ENCODE measurements at regions not wholly inside any gene's neighbourhood (a gene's known extent, or its start where the extent isn't known, plus 50 kb on each side); places are given as distances from the start of the nearest gene placed in this dataset.

DNA sequence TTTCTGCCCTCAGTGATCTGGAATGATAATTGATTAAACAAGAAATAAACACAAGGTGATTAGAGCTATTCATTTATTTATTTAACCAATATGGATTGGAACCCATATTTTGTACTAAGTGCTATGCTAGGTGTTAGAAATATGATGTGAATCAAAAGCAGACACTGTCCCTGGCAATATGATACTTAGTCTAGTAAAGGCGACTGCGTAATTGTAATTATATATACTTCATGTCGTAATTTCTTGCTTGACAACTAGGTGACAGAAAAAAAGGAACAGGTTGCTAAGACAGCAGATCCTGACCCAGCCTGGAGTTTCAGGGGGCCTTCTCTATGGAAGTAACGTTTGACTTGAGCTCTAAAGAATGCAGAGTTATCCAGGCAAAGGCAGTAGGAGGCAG, 236.5 kb upstream of the F9 start:
- DNase-seq (ENCODE audit: low read depth) = no peak

DNA sequence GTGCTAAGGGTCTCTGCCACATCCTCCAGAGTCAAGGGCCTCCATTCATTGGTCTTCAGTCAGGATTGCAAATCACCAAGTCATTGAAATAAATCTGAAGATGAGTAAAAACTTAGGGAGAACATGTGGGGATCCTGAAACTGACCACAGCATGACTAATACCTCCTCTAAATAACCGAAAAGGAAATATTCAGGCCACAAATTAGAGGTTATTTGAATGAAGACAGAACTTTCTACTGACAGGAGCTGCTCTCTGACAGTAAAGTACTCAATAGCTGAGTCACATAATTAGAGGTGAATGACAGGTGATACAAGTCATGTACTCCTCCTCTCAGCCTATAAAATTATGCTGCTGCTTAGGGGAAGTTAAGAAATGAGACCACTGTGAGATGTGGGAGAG, 240.2 kb upstream of the F9 start:
- peak; percentile 53 for DNase-seq (ENCODE audit: low read depth)

DNA sequence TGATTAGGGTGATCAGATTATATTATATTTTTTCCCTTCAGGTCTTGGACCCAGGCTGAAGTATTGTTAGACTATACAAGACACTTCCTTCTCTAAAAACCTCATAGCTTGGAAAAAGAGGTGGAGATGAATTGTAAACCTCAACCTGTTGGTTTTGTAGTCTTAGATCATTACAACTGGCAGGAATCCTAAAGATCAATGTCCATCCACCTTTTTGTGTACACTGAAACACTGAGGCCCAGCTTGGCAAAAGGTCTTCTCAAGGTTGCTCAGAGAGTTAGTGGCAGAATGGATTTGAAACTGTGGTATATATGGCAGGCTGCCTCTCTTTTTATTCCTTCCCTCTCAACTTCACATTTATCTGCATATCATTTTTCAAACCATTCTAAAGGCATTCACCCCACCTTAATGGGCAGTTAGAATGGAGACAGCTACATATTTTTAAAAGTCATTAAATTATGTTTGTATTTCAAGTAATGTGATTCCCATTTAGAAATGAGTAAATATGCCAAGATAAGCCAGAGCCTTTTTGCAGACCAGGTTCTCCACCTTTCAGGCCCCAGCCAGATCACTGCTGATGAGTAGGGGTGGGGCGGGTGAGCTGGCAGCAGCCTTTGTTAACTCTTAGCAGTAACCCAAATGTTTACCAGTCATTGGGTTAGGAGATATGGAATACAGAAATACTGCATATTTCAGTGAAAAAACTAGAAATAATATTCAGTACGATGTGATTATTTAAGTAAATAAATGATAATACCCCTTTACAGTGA, 243.2 kb upstream of the F9 start:
- DNase-seq (ENCODE audit: low read depth) = no peak

DNA sequence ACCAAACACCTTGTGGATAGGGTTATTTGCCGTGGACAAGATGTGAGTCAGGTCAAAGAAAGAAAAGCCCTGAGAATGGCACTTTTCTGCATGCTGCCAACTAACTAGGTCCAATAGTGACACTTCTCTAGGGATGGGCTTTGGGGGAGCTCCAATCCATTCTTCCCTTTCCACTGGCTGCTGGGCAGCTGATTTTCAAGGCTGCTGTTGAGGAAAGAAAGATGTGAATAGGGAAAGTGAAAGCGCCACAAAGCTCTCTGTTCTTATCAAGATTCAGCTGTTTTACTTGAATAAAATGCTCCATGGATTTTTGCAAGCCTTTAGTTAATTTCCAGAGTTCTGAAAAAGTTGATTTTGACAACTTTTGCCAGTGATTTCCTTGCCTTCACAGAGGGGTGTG, 244.2 kb upstream of the F9 start:
- no peak for DNase-seq (ENCODE audit: low read depth)

DNA sequence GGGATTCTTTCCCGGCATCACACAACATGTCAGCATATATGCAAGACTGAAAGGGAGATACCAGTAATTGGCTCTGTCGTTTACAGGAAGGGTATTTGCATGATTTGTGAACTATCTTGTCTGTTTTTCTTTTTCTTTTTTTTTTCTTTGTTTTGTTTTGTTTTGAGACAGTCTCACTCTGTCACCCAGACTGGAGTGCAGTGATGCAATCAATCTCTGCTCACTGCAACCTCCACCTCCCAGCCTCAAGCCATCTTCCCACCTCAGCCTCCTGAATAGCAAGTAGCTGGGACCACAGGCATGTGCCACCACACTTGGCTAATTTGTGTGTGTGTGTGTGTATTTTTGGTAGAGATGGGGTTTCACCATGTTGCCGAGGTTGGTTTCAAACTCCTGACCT, 262.7 kb upstream of the F9 start:
- DNase-seq (ENCODE audit: low read depth) = no peak

DNA sequence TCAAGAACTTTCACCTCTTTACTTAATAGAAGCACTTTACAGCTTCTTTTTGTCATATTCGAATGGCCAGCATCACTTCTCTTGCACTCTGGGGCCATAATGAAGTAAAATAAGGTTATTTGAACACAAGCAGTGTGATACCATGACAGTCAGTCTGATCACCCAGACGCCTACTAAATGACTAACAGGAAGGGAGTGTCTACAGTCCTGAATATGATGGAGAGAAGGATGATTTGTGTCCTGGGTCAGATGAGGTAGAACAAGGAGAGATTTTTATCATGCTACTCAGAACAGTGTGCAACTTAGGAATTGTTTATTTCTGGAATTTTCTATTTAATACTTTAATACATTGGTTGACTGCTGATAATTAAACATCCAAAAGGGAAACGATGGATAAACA, 284.2 kb upstream of the F9 start:
- no peak for DNase-seq (ENCODE audit: low read depth)

DNA sequence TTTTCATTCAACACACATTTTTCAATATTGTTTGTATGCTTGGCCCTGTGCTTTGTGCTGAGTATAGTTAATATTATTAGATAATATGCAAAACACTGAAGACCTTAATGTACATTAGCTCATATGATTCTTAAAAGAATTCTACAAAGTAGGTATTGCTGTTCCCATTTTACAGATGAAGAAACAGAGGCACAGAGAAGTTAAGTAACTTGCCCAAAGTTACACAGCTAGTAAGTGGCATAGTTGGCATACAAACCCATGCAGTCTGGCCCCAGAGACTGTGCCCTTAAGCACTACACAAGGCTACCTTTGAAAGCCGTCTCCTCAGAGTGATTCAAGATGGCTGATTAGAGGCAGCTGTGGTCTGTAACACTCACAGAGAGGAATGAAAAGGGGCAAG, 293.4 kb upstream of the F9 start:
- DNase-seq (ENCODE audit: low read depth) = no peak

DNA sequence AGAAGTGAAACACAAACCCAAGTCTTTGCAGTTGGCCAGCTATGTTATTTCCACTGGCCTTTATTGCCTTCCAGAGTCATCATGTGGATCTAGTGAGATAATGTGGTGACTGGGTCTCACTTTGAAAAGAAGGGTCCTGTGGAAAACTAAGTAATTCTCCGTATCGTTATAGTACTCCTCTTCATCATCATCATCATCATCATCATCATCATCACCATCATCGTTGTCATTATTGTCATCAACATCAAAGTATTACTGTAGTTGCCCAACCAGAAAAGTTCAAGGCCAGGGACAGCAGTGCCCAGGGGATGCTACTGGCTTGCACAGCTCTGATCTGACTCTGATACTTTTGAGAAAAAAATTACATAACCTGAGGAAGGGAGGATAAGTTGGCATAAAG, 295.6 kb upstream of the F9 start:
- no peak for DNase-seq (ENCODE audit: low read depth)

DNA sequence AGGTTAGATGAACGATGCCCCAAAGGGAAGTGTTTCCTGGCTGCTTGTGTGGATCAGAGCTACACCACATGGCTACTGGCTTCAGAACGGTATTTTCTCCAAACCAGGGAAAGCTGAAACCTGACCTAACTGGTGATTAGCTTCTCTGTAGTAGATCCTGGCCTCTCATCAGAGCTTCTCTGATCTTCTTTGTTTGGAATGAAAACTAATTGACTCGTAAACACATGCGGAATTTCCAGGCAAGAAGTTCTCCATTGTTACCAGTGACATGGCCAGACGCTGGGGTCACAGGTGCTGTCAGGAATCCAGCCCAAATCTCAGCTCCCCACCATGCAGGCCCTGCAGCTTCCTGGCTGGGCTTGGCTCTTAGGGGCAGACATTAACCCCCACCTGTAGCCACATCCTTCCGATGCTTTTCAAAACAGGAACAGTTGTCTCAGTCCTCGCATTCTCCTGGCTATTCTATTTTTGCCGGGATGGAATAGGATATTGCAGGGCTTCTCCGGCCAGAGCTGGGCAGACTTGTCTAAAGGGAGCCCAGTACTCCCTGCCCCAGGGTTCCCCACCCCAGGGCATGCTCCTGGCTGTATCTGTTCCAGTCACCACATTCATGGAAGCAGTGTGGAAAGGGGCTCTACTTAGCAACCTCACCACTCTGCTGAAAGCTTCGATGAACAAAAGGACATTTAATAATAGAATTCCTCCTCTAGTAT, 305.4 kb upstream of the F9 start:
- DNase-seq (ENCODE audit: low read depth) = no peak

DNA sequence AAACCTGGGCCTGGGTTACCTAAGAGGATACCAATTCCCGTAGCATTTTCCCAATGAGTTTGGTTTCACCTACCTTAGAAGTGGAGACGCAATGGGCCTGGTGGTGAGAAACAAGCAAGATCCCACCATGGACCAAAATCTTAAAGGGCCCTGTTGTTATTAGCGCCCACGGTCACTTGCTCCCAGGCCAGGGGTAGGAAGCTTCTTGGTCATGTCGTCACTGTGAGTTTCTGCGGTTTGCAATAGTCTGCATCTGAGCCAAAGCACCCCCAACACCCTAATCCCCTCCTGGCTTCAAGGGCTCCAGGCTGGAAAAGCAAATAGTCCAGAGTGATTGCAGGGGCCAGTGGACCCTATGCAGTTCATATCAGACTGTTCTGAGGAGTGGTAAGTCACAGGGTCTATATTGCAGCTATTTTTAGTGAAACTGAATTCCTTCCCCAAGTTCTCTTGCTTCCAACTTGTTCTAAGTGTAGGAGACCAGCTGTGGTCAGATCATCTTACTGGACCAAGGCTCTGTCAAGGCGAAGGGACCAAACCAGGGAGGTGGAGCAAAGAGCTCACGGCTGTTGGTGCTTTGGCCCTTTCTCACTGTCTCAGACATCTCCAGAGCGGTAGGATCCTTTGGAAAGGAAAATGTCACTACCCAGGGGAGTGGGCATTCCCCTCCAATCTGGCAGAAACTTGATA, 307.9 kb upstream of the F9 start:
- no peak for DNase-seq (ENCODE audit: low read depth)

DNA sequence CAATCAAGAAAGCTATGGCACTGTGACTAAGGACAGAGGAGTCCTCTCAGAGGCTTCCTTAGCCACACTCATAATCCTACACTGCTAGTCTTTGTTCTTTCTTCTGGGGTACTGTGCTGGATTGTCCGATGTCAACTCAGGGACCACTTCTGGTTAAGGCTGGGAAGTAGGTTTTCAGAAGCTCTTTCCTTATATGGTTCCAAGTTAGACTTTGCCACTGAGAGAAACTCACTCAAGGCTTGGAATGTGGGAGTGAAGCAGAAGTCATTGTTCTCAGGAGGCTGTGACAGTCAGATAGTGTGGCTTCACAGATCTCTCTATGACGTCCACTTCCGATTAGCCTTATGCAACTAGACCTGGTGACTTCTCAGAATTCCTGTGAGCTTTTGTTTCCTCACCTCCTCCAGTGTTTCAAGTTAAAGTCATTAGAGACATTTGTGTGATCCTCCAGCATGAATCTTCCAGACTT, 317.3 kb upstream of the F9 start:
- DNase-seq (ENCODE audit: low read depth) = no peak

DNA sequence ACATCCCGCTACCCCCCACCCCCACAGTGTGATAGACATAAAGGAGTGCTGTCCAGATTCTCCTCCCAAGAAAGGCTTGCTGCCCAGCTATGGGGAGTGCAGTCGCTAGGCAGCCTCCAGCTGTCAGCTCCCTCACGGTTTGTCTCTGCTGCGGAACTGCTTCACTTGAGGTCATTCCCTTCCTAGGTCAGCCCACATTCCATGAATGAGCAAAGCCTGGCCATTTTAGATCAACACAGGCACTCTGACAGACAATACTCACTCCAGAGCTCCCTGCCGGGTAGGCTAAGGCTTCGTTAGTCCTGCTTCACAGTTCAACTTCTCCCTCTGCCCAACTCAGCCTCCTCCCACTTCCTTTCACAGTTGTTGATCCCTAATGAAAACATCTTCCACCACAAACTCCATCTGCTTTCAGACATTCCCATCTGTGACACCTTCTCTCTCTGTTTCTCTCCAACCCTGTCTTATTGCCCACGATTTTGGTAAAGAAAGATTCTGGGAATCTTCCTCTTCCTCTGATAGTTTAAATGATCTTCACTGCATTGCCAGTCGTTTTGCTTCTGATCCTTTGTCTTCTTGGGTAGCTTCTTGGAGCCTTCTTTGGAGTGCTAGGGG, 318.9 kb upstream of the F9 start:
- no peak for DNase-seq (ENCODE audit: low read depth)

DNA sequence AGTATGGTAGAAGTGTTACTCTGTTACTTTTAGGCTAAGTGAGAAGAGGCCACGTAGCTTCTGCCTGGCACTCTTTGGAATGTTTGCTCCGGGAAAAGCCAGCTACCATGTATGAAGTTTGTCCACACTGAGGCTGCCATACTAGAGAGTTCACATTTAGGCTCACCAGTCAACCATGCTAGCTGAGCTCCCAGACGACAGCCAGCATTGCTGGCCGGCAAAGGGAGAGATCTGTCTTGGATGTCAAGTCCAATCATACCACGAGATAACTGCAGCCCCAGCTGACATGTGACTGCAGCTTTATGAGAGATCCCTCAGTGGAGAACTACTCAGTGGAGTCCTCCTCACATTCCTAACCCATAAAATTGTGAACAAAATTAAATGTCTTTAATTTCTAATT, 321.2 kb upstream of the F9 start:
- DNase-seq (ENCODE audit: low read depth) = no peak

DNA sequence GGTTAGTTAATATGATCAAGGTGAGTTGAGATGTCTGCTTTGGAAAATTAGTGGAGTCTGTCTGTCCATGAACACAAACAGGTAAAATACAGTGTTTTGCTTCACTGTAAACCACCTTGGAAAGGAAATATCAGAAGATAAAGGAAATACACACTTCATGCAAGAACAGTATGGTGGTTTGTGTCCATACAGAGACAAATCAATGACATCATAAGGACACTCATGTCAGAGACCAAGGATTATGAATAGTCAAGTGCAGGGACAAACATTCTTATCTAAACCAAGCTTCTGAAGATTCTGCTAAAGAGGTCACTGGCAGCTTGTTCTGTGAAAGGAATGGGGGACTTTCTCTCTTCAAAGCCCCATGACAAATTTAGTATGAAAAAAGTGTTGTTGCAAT, 322.9 kb upstream of the F9 start:
- no peak for DNase-seq (ENCODE audit: low read depth)

DNA sequence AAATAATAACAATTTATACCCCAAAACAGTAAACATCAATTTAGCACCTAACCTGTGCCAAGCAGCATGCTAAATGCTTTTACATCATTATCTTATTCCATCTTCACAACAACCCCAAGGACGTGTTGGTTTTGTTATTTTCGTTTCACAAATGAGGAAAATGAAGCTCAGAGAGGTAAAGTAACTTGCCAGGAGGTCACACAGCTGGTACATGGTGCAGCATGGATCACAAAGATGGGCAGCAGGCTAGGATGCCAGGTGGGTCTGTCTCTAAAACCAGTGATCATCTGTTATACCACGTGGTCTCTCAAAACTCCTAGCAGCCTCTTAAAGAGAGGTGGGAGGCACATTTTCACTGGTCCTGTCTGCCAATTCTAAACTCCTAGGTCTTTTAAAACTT, 323.6 kb upstream of the F9 start:
- DNase-seq (ENCODE audit: low read depth) = no peak

DNA sequence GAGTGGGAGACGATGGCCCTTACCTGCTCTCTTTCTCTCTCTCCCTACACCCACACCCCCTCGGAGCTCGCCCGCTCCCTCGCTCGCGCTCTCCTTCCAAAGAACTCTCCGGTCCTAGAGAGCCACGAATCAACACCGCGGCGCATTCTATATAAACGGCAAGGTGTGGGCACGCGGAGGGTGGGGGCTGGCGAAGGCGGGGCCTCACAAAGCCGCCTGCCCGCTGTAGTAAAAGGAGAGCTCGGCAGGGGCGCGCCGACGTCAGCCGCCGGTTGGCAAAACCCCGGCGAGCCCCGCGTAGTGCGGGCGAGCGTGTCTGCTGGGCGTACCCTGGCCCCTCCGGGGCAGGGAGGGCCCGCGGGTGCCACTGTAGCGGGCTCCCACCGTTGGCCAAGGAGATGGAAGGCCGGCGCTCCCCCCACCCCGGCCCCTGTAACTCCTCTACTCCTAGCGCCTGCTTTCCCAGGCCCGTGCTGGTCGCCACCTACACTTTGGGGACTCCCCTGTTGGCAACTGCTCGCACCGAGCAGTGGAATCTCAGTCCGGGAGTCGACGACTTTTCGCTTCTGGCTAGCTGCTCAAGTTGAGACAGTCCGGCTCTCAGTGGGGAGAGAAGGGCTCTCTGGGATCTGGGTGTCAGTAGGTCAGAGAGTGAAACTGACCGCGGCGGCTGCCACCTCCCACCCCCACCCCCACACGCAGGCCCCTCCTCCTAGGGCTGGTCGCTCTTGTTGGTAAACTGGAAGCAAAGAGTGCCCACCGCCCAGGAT, 325.5 kb upstream of the F9 start:
- DNase-seq (ENCODE audit: low read depth) = no peak

DNA sequence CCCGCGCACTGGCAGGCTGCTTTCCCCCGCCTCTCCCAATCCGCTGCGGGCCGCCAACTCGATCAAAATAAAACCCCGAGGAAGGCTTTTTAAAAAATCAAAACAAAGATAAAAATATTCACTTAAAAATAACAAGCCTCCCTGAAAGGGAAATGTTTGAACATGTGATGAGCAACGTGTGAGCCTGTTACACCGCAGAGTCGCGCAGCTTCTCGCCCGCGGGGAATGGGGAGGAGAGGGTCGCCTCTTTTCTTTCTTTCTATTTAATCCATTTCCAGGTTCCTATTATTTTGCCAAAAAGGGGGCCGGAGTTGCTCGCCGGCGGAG, 326.0 kb upstream of the F9 start:
- no peak for DNase-seq (ENCODE audit: low read depth)

DNA sequence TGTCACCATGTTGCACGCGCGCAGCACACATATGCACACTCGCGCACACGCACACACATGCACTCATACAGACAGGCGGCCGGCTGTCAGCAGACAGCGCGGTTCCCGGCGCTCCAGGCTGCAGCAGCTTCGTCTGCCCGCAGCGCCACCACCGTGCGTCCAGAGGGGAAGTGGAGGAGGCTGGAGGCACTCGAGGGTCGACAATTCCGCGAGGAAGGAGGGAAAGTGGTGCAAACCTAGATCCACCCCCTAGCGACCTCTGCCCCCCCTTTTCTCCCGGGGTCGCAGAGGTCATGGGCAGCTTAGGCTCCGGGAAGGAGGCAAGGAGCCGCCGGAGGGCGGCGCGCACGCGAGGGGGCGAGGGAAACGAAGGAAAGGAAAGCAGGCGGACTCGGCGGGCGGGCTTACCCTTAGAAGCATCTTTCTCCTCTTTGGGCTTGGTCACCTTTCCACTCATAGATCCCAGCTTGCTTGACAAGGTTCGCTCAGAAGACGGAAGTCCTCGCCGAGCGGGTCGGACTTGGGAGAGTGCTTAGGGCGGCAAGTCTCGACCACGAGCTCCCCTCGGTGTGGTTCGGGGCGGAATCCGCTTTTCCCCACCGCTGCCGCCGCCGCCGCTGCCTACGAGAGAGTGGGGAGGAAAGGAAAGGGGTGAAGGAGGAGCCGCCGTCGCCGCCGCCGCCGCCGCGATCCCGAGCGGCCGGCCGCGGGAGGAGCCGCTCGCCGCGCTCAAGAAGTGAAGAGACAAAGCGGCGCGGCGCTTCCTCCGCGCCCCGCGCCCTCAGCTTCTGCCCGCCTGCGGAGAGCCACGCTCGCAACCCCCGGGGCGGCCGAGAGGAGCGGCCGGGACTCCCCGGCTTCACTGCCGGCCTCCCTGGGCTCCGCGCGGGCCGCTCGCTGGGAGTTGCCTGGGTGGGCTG, 326.6 kb upstream of the F9 start:
- DNase-seq (ENCODE audit: low read depth) = no peak

DNA sequence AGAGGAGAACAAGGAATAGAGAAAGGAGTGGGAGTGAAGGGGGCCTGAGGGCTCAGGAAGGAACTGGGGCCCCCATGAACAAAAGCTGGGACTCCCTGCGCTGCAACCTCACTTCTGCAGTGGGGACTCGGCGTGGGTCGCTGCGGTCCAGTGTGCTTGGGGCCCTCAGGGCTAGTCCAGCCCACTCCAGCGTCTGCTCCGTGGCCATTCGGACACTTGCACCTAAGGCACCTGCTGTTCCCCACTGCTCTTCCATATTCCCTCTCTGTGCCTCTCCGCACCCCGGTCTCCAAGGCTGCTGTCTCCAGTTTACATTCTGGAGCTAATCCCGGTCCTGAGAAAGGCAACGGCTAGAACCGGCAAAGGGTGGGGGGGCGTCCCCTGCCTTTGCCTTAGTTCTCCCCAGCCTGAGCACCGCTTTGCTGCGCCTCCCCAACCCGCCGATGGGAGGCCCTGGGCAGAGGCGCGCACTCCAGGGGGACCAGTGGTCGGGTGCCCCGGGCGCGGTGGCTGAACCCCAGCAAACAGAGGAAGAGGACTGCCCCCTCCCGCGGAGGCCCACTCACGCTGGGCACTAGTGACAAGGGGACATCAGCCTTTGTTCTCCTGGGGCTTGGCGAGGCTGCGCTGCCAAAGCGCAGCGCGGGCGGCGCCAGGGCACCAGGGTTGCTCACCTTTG, 327.7 kb upstream of the F9 start:
- no peak for DNase-seq (ENCODE audit: low read depth)

DNA sequence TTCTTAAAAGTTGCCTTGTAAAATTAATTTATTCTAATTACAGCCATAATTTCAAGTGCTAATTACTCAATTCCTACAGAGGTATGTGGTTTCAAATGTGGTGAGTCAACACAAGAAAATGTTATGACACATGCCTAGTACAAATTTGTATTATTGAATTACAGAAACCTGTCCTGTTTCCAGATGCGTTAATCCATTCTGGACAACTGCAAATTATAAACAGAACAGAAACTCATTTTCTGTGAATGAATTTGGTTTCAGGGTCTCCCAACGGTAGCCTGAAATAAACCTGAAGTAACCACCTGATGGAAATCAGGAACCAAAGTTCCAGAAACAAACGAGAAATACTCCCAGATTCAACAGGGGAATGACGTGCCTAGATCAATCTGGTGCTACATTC, 328.6 kb upstream of the F9 start:
- peak; percentile 58 for DNase-seq (ENCODE audit: low read depth)

Measured in renal cortical epithelial cell (primary cell).